GM10266 (cell line): ENCODE measurements at regions not wholly inside any gene's neighbourhood (a gene's known extent, or its start where the extent isn't known, plus 50 kb on each side); places are given as distances from the start of the nearest gene placed in this dataset.

Experiments
- DNase-seq: peaks from one replicate; pipeline ENCODE4 v3.0.0; 2012; ENCODE audit errors: extremely low spot score
- TF ChIP-seq, protein P1 (sequence below): IDR thresholded peaks from 2 replicates; pipeline ENCODE4 v1.5.1; 2012; ENCODE audit warnings: mild to moderate bottlenecking, low read depth; ENCODE audit not compliant: control insufficient read depth, insufficient read depth; ENCODE audit errors: missing control alignments

DNA sequence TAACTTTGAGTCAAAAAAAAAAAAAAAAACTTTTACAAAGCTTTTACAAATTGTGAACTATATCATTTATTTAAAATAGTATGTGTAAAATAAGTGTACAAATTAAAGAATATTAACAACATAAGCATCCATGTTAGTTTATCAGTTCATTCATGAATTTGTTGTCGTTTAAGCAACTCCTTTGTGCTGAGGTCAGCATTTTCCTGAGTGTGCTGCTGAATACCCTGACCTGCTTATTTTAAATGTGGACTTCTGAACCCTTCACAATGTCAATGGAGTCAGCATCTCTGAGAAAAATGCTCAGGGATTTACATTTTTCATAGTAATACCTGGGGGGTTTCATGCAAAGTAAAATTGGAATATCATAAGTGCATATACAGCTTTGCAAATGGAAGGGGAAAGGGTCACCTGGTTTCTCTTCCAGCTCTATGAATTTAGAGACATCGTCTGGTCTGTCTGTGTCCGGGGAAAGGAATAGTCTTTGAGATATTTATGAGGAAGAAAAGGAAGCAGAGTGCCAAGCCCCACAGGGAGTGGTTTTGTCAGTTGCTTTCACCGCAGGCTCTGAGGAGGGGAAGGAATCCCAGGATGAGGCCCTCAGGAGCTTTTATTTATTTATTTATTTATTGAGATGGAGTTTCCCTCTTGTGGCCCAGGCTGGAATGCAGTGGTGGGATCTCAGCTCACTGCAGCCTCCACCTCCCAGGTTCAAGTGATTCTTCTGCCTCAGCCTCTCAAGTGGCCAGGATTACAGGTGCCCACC lies 125.5 kb upstream of the SVIL start:
- TF ChIP-seq, protein P1, sequence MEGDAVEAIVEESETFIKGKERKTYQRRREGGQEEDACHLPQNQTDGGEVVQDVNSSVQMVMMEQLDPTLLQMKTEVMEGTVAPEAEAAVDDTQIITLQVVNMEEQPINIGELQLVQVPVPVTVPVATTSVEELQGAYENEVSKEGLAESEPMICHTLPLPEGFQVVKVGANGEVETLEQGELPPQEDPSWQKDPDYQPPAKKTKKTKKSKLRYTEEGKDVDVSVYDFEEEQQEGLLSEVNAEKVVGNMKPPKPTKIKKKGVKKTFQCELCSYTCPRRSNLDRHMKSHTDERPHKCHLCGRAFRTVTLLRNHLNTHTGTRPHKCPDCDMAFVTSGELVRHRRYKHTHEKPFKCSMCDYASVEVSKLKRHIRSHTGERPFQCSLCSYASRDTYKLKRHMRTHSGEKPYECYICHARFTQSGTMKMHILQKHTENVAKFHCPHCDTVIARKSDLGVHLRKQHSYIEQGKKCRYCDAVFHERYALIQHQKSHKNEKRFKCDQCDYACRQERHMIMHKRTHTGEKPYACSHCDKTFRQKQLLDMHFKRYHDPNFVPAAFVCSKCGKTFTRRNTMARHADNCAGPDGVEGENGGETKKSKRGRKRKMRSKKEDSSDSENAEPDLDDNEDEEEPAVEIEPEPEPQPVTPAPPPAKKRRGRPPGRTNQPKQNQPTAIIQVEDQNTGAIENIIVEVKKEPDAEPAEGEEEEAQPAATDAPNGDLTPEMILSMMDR = no peak
- no peak for DNase-seq

DNA sequence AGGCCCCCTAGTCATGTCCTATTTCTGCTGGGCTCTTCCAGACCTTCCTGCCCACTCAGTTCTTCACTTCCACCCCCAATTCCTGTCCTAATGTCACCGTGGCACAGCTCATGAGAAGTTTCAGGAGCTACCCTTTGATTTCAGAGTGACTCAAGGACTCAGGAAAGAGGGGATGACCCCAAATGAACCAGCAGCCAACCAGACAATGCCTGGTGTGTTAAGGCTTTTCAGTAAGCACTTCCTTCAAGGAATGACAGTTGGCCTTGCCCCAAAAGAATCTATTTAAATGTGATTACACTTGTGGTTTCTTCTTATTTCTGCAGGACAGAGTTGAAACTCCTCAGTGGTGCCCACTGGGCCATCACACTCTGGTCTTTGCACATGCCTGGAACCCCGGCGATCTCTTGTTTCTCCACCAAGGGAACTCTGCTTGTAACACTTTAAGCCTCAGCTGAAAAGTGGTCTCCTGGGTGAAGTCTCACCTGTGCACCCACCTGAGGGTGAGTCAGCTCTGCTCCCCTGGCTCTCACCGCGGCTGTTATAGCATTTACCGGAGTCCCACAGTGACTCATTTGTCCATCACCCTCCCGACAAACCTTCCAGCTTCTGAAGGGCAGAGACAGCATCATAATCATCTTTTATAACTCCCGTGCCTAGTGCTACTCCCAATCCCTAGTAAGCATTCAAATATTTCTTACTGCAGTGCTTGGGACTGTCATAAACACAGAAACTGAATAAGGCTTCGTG lies 123.0 kb upstream of the SVIL start:
- TF ChIP-seq, protein P1 = no peak
- no peak for DNase-seq

DNA sequence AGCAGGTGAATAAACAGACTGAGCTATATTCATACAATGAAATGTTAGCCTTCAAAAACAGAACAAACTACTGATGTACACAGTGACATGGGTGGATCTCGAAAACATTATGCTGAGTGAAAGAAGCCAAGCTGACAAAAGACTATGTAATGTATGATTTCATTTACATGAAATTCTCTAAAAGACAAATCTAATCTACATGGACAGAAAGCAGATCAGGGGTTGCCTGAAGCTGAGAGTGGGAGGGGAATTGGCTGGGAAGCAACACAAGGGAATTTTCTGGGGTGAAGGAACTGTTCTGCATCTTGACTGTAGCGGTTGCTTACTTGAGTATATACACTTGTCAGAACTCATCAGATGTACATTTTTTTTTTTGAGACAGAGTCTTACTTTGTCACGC lies 121.7 kb upstream of the SVIL start:
- DNase-seq = no peak
- TF ChIP-seq, protein P1 = no peak

DNA sequence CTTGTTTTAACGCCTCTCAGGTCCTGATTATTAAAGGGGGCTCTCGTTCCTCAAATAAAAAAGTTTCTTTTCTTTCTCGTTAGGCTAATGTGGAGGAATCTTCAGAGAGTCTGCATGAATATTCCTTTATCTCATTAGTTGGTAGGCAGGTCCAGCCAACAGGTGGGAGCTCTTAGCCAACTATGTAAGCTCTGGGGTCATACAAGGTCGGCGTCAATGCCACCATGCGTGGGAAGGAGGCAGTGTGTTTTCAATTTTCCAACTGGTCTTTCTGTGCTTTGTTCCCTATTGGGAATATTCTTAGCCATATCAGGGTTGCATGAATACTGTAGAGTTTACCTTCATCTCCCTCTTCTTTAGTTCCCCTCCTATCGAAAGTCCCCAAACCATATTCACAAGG lies 118.5 kb upstream of the SVIL start:
- TF ChIP-seq, protein P1 = no peak
- DNase-seq = no peak

DNA sequence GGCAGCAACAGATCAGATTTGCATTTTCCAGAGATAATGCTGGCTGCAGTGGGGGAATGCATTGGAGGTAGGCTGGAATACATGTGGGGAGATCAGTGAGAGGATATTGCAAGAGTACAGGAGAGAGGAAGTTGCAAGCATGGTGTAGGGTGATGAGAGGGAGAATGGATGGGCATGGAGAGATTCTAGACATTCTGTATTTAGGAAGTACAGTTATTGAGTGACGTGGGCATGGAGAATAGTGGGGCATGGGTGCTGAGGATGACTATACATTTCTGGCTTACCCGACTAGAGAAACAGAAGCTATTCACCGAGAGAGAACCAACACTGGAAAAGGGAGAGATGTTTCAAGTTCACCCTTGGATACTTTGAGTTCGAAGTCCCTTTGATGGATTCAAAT lies 116.9 kb upstream of the SVIL start:
- TF ChIP-seq, protein P1 = no peak
- DNase-seq = no peak

DNA sequence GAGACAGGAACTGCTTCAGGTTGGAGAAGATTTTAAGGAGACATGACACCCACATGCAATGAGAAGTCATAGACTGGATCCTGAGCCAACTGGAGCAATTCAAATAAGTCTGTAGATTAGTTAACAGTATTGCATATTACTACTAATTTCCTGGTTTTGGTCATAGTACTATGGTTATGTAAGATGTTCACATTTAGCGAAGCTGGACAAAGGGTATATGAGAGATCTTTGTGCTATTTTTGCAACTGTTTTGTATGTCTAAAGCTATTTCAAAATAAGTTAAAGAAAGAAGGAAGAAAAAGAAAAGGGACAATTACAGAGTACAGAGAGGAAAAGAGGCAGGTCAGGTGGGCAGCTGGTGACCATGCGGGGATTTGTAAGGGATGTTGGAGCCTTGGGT lies 116.5 kb upstream of the SVIL start:
- TF ChIP-seq, protein P1 = no peak
- DNase-seq = no peak

DNA sequence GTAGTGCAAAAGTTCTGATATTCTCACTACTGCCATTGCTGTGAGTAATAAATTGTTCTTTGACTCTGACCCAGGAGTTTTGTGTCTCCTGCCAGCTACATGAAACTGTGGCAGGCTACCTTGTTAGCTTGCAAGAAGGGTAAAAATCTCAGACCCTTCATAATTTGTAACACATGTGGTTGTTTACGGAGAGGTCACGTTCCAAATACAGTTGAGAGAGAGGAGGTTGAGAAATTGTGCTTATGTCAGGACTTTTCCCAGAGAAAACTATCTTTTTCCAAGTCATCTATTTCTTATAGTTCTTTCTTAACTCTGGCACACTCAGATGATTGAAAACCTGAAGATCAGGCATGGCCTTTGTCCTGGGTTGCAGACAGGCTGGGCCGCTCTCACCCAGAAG lies 114.4 kb upstream of the SVIL start:
- TF ChIP-seq, protein P1 = no peak
- no peak for DNase-seq
